Ascending aorta (tissue), 2 donors: ENCODE measurements at regions not wholly inside any gene's neighbourhood (a gene's known extent, or its start where the extent isn't known, plus 50 kb on each side); places are given as distances from the start of the nearest gene placed in this dataset.

Experiments used
- DNase-seq, 2 donors: peaks; one replicate each; pipeline ENCODE4 v3.0.0-alpha.2; 2019; ENCODE audit warnings: low spot score in 2 of 2
- H3K27ac ChIP-seq, 2 donors: fragments of 200-600 bp; sonication (generic); one replicate each; pipeline ENCODE4 v1.5.1; 2016 to 2017; ENCODE audit warnings: mild to moderate bottlenecking in 1 of 2
- H3K27me3 ChIP-seq: fragments of 200-600 bp; sonication (generic); one replicate; pipeline ENCODE4 v1.5.1; 2017
- H3K36me3 ChIP-seq, 2 donors: fragments of 200-600 bp; sonication (generic); one replicate each; pipeline ENCODE4 v1.5.1; 2016
- H3K4me1 ChIP-seq, 2 donors: fragments of 200-600 bp; sonication (generic); one replicate each; pipeline ENCODE4 v1.5.1; 2016 to 2017; ENCODE audit warnings: mild to moderate bottlenecking in 1 of 2
- H3K4me3 ChIP-seq, 2 donors: fragments of 200-600 bp; sonication (generic); one replicate each; pipeline ENCODE4 v1.5.1; 2016 to 2017; ENCODE audit warnings: mild to moderate bottlenecking in 1 of 2
- H3K9me3 ChIP-seq, 2 donors: fragments of 200-600 bp; sonication (generic); one replicate each; pipeline ENCODE4 v1.5.1; 2016
- CTCF ChIP-seq, 3 experiments: fragments of 200-600 bp in 2 of 3; fragments of 450-650 bp in 1 of 3; sonication (generic) in 2 of 3; IDR thresholded peaks; one replicate each; pipeline ENCODE4 v1.5.1; 2016 to 2019; ENCODE audit warnings: antibody characterized with exemption in 3 of 3, mild to moderate bottlenecking in 1 of 3, moderate library complexity in 1 of 3
- intact Hi-C: fragments of 100-400 bp; cut with DNase I; formaldehyde crosslinking; loops from one replicate; pipeline ENCODE4 v1.15.1; 2023

- TF ChIP-seq CTCF (IDR thresholded peaks at IDR 0.05): no peak
- intact Hi-C loops: no loop called here
- DNase-seq: no peak
- no peak overlapping the region for H3K27ac ChIP-seq
- H3K9me3 ChIP-seq: peaks cover 0 to 3% of the 10 kb centered on the region in 2 donors
- H3K27me3 ChIP-seq: no peaks in the 10 kb centered on the region
- H3K36me3 ChIP-seq: no peaks in the 10 kb centered on the region
- H3K4me3 ChIP-seq: no peak overlapping the region
- H3K4me1 ChIP-seq: no peaks in the 10 kb centered on the region
These were observed 61.8 kb upstream of the PTPRD start for GRCh38 chr9:10674586-10674985.

- intact Hi-C loops: no loop called here
- H3K27ac ChIP-seq: no peak overlapping the region
- H3K36me3 ChIP-seq: no peaks in the 10 kb centered on the region
These were observed 65.2 kb upstream of the PTPRD start for GRCh38 chr9:10678010-10678409.

GRCh38 chr9:10678790-10679189 lies 66.0 kb upstream of the PTPRD start:
- Histone ChIP-seq H3K36me3 (no peaks in the 10 kb centered on the region), H3K9me3 (no peaks in the 10 kb centered on the region), H3K4me1 (no peaks in the 10 kb centered on the region), H3K27me3 (no peaks in the 10 kb centered on the region), H3K4me3 (no peak overlapping the region), H3K27ac (no peak overlapping the region)
- no peak for TF ChIP-seq CTCF (IDR thresholded peaks at IDR 0.05)
- DNase-seq: no peak
- intact Hi-C loops: no loop called here

More at GRCh38 chr9:10678010-10678409, 65.2 kb upstream of the PTPRD start:
- no peak for DNase-seq
- Histone ChIP-seq H3K9me3 (no peaks in the 10 kb centered on the region), H3K4me3 (no peak overlapping the region), H3K27me3 (no peaks in the 10 kb centered on the region), H3K4me1 (no peaks in the 10 kb centered on the region)
- TF ChIP-seq CTCF (IDR thresholded peaks at IDR 0.05): no peak

GRCh38 chr9:10686943-10687342 lies 74.1 kb upstream of the PTPRD start:
- Histone ChIP-seq H3K36me3 (no peaks in the 10 kb centered on the region), H3K9me3 (no peaks in the 10 kb centered on the region), H3K4me3 (no peak overlapping the region), H3K27ac (no peak overlapping the region), H3K27me3 (no peaks in the 10 kb centered on the region), H3K4me1 (no peaks in the 10 kb centered on the region)
- intact Hi-C loops: no loop called here
- DNase-seq: no peak
- no peak for TF ChIP-seq CTCF (IDR thresholded peaks at IDR 0.05)

- no peak overlapping the region for H3K4me3 ChIP-seq
- no peaks in the 10 kb centered on the region for H3K36me3 ChIP-seq
- intact Hi-C loops: no loop called here
- H3K27ac ChIP-seq: no peak overlapping the region
- H3K4me1 ChIP-seq: no peaks in the 10 kb centered on the region
- no peaks in the 10 kb centered on the region for H3K27me3 ChIP-seq
- no peak for DNase-seq
- no peak for TF ChIP-seq CTCF (IDR thresholded peaks at IDR 0.05)
- H3K9me3 ChIP-seq: no peaks in the 10 kb centered on the region
These were observed 77.7 kb upstream of the PTPRD start for GRCh38 chr9:10690546-10690945.

GRCh38 chr9:10697044-10697443 lies 84.2 kb upstream of the PTPRD start:
- no peak overlapping the region for H3K27ac ChIP-seq
- H3K36me3 ChIP-seq: no peaks in the 10 kb centered on the region
- H3K27me3 ChIP-seq: no peaks in the 10 kb centered on the region
- H3K4me3 ChIP-seq: no peak overlapping the region
- no peak for TF ChIP-seq CTCF (IDR thresholded peaks at IDR 0.05)
- no peaks in the 10 kb centered on the region for H3K4me1 ChIP-seq
- intact Hi-C loops: no loop called here
- H3K9me3 ChIP-seq: no peaks in the 10 kb centered on the region
- DNase-seq: no peak
